Ascending aorta (tissue), 2 donors: ENCODE measurements at regions not wholly inside any gene's neighbourhood (a gene's known extent, or its start where the extent isn't known, plus 50 kb on each side); places are given as distances from the start of the nearest gene placed in this dataset.
"Not testable (repeated sequence)": the region's sequence is repeated elsewhere in the genome, so short reads cannot be mapped to it uniquely, and the experiment has no call there.

Source experiments
- DNase-seq, 2 donors: peaks; one replicate each; pipeline ENCODE4 v3.0.0-alpha.2; 2019; ENCODE audit warnings: low spot score in 2 of 2
- H3K27ac ChIP-seq, 2 donors: fragments of 200-600 bp; sonication (generic); one replicate each; pipeline ENCODE4 v1.5.1; 2016 to 2017; ENCODE audit warnings: mild to moderate bottlenecking in 1 of 2
- H3K27me3 ChIP-seq: fragments of 200-600 bp; sonication (generic); one replicate; pipeline ENCODE4 v1.5.1; 2017
- H3K36me3 ChIP-seq, 2 donors: fragments of 200-600 bp; sonication (generic); one replicate each; pipeline ENCODE4 v1.5.1; 2016
- H3K4me1 ChIP-seq, 2 donors: fragments of 200-600 bp; sonication (generic); one replicate each; pipeline ENCODE4 v1.5.1; 2016 to 2017; ENCODE audit warnings: mild to moderate bottlenecking in 1 of 2
- H3K4me3 ChIP-seq, 2 donors: fragments of 200-600 bp; sonication (generic); one replicate each; pipeline ENCODE4 v1.5.1; 2016 to 2017; ENCODE audit warnings: mild to moderate bottlenecking in 1 of 2
- H3K9me3 ChIP-seq, 2 donors: fragments of 200-600 bp; sonication (generic); one replicate each; pipeline ENCODE4 v1.5.1; 2016
- intact Hi-C: fragments of 100-400 bp; cut with DNase I; formaldehyde crosslinking; loops from one replicate; pipeline ENCODE4 v1.15.1; 2023
- TF ChIP-seq, protein P1 (sequence below), 3 experiments: fragments of 200-600 bp in 2 of 3; fragments of 450-650 bp in 1 of 3; sonication (generic) in 2 of 3; IDR thresholded peaks; one replicate each; pipeline ENCODE4 v1.5.1; 2016 to 2019; ENCODE audit warnings: antibody characterized with exemption in 3 of 3, mild to moderate bottlenecking in 1 of 3, moderate library complexity in 1 of 3

GRCh38 chr17:69692171-69692570 is 277.7 kb downstream of the MAP2K6 start:
- Histone ChIP-seq H3K36me3 (no peaks in the 10 kb centered on the region), H3K4me1 (no peaks in the 10 kb centered on the region), H3K27me3 (no peaks in the 10 kb centered on the region), H3K9me3 (peaks cover 0 to 3% of the 10 kb centered on the region in 2 donors), H3K27ac (no peak overlapping the region), H3K4me3 (no peak overlapping the region)
- TF ChIP-seq, protein P1, sequence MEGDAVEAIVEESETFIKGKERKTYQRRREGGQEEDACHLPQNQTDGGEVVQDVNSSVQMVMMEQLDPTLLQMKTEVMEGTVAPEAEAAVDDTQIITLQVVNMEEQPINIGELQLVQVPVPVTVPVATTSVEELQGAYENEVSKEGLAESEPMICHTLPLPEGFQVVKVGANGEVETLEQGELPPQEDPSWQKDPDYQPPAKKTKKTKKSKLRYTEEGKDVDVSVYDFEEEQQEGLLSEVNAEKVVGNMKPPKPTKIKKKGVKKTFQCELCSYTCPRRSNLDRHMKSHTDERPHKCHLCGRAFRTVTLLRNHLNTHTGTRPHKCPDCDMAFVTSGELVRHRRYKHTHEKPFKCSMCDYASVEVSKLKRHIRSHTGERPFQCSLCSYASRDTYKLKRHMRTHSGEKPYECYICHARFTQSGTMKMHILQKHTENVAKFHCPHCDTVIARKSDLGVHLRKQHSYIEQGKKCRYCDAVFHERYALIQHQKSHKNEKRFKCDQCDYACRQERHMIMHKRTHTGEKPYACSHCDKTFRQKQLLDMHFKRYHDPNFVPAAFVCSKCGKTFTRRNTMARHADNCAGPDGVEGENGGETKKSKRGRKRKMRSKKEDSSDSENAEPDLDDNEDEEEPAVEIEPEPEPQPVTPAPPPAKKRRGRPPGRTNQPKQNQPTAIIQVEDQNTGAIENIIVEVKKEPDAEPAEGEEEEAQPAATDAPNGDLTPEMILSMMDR (IDR thresholded peaks at IDR 0.05), result no peak
- DNase-seq, result no peak
- intact Hi-C loops, result no loop called here

DNA sequence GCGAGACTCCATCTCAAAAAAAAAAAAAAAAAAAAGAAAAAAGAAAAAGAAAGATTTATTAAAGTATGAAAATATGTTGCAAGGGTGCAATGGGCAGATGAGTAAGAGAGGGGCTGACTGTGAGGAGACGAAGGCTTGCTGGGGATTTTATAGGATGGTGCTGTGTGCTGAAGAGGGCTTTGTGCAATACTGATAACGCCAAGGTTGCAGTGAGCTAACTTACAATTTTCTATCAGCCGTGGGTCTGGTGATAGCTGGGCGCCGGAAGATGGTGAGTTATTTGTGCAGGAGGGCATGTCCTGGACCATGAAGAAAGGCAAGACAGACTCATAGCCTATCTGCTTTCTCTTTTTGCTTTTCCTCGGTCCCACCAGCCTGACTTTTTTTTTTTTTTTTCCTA is 281.1 kb downstream of the MAP2K6 start:
- no peak overlapping the region for H3K4me3 ChIP-seq
- H3K27me3 ChIP-seq, result no peaks in the 10 kb centered on the region
- peaks cover 0 to 3% of the 10 kb centered on the region in 2 donors for H3K9me3 ChIP-seq
- H3K27ac ChIP-seq, result no peak overlapping the region
- intact Hi-C loops, result no loop called here
- TF ChIP-seq, protein P1 (IDR thresholded peaks at IDR 0.05), result no peak
- no peaks in the 10 kb centered on the region for H3K36me3 ChIP-seq
- no peak for DNase-seq
- H3K4me1 ChIP-seq, result no peaks in the 10 kb centered on the region

GRCh38 chr17:69696650-69697049 is 282.2 kb downstream of the MAP2K6 start:
- TF ChIP-seq, protein P1 (IDR thresholded peaks at IDR 0.05), result no peak
- no peak for DNase-seq
- no peak overlapping the region for H3K27ac ChIP-seq
- H3K4me1 ChIP-seq, result no peaks in the 10 kb centered on the region
- H3K36me3 ChIP-seq, result no peaks in the 10 kb centered on the region
- H3K27me3 ChIP-seq, result no peaks in the 10 kb centered on the region
- H3K4me3 ChIP-seq, result no peak overlapping the region
- intact Hi-C loops, result no loop called here
- H3K9me3 ChIP-seq, result peaks cover 0 to 3% of the 10 kb centered on the region in 2 donors

DNA sequence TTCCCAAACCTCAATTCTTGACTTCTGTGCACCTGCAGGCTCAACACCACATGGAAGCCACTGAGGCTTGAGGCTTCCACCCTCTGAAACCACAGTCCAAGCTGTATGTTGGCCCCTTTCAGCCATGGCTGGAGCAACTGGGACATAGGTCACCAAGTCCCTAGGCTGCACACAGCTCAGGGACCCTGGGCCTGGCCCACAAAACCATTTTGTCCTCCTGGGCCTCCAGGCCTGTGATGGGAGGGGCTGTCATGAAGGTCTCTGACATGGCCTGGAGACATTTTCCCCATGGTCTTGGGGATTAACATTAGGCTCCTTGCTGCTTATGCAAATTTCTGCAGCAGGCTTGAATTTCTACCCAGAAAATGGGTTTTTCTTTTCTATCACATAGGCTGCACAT is 283.9 kb downstream of the MAP2K6 start:
- H3K4me3 ChIP-seq, H3K36me3 ChIP-seq, DNase-seq, H3K27ac ChIP-seq, intact Hi-C loops, H3K9me3 ChIP-seq, H3K27me3 ChIP-seq, H3K4me1 ChIP-seq: not testable (repeated sequence)

- H3K9me3 ChIP-seq, result peaks cover 0 to 3% of the 10 kb centered on the region in 2 donors
- H3K4me1 ChIP-seq, result no peaks in the 10 kb centered on the region
- H3K36me3 ChIP-seq, result no peaks in the 10 kb centered on the region
- TF ChIP-seq, protein P1 (IDR thresholded peaks at IDR 0.05), result no peak
- intact Hi-C loops, result no loop called here
- no peak for DNase-seq
- H3K27me3 ChIP-seq, result no peaks in the 10 kb centered on the region
- no peak overlapping the region for H3K4me3 ChIP-seq
- H3K27ac ChIP-seq, result no peak overlapping the region
These were observed 287.6 kb downstream of the MAP2K6 start for GRCh38 chr17:69702078-69702477.

GRCh38 chr17:69703751-69704150 is 289.3 kb downstream of the MAP2K6 start:
- H3K36me3 ChIP-seq, result no peaks in the 10 kb centered on the region
- intact Hi-C loops, result no loop called here
- no peaks in the 10 kb centered on the region for H3K27me3 ChIP-seq
- no peak overlapping the region for H3K27ac ChIP-seq
- TF ChIP-seq, protein P1 (IDR thresholded peaks at IDR 0.05), result no peak
- H3K4me1 ChIP-seq, result no peaks in the 10 kb centered on the region
- no peak for DNase-seq
- no peaks in the 10 kb centered on the region for H3K9me3 ChIP-seq
- H3K4me3 ChIP-seq, result no peak overlapping the region
